Activated naive CD4-positive, alpha-beta T cell treated with Interleukin-2 at 50 U/mL for 16 hours (primary cell): ENCODE measurements at regions not wholly inside any gene's neighbourhood (a gene's known extent, or its start where the extent isn't known, plus 50 kb on each side); places are given as distances from the start of the nearest gene placed in this dataset.
"Not testable (repeated sequence)": the region's sequence is repeated elsewhere in the genome, so short reads cannot be mapped to it uniquely, and the experiment has no call there.

Experiments
- DNase-seq: peaks from one replicate; pipeline ENCODE4 v3.0.0-alpha.2; 2020

- DNase-seq: no peak
Observed at GRCh38 chr3:5563537-5564277, 376.2 kb downstream of the EDEM1 start.

- no peak for DNase-seq
Observed at GRCh38 chr3:5564278-5564666, 376.8 kb downstream of the EDEM1 start.

GRCh38 chr3:5565026-5565425 lies 377.5 kb downstream of the EDEM1 start:
- no peak for DNase-seq

- no peak for DNase-seq
Observed at GRCh38 chr3:5567113-5567512, 379.6 kb downstream of the EDEM1 start.

GRCh38 chr3:5568451-5568850 lies 380.9 kb downstream of the EDEM1 start:
- no peak for DNase-seq

GRCh38 chr3:5569152-5569551 lies 381.6 kb downstream of the EDEM1 start:
- DNase-seq: no peak

GRCh38 chr3:5572168-5572567 lies 384.7 kb downstream of the EDEM1 start:
- DNase-seq: no peak

GRCh38 chr3:5576277-5577011 lies 388.9 kb downstream of the EDEM1 start:
- no peak for DNase-seq

GRCh38 chr3:5579139-5579602 lies 391.7 kb downstream of the EDEM1 start:
- no peak for DNase-seq

GRCh38 chr3:5579946-5580345 lies 392.4 kb downstream of the EDEM1 start:
- DNase-seq: no peak

- no peak for DNase-seq
Observed at GRCh38 chr3:5580826-5581225, 393.3 kb downstream of the EDEM1 start.

GRCh38 chr3:5581743-5582142 lies 394.2 kb downstream of the EDEM1 start:
- no peak for DNase-seq

GRCh38 chr3:5583920-5584319 lies 396.4 kb downstream of the EDEM1 start:
- DNase-seq: no peak

- no peak for DNase-seq
Observed at GRCh38 chr3:5585085-5585484, 397.6 kb downstream of the EDEM1 start.

- DNase-seq: no peak
Observed at GRCh38 chr3:5606884-5607472, 419.5 kb downstream of the EDEM1 start.

- DNase-seq: no peak
Observed at GRCh38 chr3:5607581-5607980, 420.1 kb downstream of the EDEM1 start.

- not testable (repeated sequence) for DNase-seq
Observed at GRCh38 chr3:5608971-5609370, 421.5 kb downstream of the EDEM1 start.

- DNase-seq: no peak
Observed at GRCh38 chr3:5613599-5613998, 426.1 kb downstream of the EDEM1 start.

GRCh38 chr3:5616873-5617272 lies 429.4 kb downstream of the EDEM1 start:
- no peak for DNase-seq

- no peak for DNase-seq
Observed at GRCh38 chr3:5618170-5618569, 430.7 kb downstream of the EDEM1 start.

- DNase-seq: no peak
Observed at GRCh38 chr3:5630406-5630805, 442.9 kb downstream of the EDEM1 start.

GRCh38 chr3:5633960-5634359 lies 446.5 kb downstream of the EDEM1 start:
- no peak for DNase-seq

- no peak for DNase-seq
Observed at GRCh38 chr3:5634411-5634810, 446.9 kb downstream of the EDEM1 start.

- no peak for DNase-seq
Observed at GRCh38 chr3:5635746-5636145, 448.2 kb downstream of the EDEM1 start.
